ENCODE measurements at regions not wholly inside any gene's neighbourhood (a gene's known extent, or its start where the extent isn't known, plus 50 kb on each side); places are given as distances from the start of the nearest gene placed in this dataset.

DNA sequence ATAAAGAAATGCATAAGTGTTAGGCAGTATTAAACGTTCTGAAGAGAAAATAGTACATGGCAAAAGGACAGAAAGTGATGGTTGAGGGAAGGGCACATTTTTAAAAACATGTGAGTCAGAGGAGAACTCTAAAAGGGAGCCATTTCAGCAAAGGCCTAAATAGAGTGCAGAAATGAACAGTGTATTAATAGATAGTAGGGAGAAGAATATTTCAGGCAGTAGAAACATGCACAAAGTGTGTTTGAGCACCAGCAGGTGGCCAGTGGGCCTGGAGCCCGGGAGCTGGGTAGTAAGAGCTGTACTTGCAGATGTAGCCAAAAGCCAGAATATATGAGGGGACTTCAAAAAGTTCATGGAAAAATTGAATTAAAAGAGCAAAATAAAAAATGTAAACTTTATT lies 288.1 kb upstream of the FIGN start:
- Histone ChIP-seq H3K4me3 (no peak overlapping the region), H3K27me3 (no peaks in the 10 kb centered on the region), H3K4me1 (peaks cover 0 to 7% of the 10 kb centered on the region in 2 donors), H3K36me3 (no peaks in the 10 kb centered on the region), H3K27ac (peak overlapping the region in 1 of 2 donors; percentile 30), H3K9me3 (no peaks in the 10 kb centered on the region)
- TF ChIP-seq, protein P1, sequence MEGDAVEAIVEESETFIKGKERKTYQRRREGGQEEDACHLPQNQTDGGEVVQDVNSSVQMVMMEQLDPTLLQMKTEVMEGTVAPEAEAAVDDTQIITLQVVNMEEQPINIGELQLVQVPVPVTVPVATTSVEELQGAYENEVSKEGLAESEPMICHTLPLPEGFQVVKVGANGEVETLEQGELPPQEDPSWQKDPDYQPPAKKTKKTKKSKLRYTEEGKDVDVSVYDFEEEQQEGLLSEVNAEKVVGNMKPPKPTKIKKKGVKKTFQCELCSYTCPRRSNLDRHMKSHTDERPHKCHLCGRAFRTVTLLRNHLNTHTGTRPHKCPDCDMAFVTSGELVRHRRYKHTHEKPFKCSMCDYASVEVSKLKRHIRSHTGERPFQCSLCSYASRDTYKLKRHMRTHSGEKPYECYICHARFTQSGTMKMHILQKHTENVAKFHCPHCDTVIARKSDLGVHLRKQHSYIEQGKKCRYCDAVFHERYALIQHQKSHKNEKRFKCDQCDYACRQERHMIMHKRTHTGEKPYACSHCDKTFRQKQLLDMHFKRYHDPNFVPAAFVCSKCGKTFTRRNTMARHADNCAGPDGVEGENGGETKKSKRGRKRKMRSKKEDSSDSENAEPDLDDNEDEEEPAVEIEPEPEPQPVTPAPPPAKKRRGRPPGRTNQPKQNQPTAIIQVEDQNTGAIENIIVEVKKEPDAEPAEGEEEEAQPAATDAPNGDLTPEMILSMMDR (IDR thresholded peaks at IDR 0.05): no peak
- DNase-seq (ENCODE audit: low spot score): no peak

DNA sequence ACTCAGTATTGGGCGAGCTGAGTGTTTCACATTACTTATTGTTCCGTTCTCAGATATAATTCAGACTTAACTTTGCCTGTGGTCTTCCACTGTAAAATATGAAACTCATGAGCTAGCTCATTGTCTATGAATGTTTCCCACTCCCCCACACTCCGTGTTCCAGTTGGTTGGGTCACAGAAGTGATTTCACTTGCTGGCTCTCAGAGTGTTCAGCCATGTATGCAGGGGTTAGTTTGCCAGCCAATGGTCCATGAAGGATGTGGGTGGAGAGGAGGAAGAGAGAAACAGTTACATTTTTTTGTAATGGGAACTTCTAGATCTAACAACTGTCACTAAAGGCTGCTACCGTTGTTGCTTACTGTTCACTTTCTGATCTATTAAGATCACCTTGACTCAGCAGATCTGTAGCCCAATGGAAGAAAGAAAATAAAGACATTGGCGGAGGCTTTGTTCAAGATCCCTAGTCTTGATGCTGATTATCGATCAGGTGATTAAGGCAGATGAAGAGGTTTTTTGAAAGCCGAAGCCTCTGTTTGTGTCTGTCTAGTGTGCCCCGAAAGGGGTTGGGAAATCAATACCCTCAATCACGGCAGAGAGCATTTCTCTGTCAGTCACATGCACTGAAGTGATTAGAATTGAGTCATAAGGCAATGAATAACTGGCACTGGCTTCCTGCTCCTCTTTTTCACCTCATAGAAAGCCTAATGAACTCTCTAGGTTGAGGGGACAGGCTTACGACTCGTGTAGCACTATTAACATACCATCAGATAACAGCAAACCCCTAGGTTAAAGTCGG lies 279.7 kb upstream of the FIGN start:
- H3K4me3 ChIP-seq: no peak overlapping the region
- H3K27ac ChIP-seq: peak overlapping the region in 1 of 2 donors; percentile 59

DNA sequence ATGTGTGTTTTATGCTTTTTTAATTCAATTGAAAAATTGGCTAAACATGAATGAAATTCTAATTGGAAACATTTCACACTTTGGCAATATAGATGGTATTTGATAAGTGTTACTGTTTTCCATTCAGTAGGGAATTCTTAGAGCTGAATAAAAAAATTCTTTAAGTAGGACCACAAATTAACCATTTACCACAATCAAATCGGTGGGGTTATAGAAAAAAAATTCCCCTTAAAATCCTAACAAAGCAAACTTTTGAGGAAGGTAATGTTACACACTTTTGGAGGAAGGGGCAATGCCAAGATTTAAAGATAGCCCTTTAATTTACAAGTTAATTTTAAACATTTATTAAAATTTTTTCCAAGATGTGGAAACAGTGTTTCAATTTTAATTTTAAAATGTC lies 279.0 kb upstream of the FIGN start:
- TF ChIP-seq, protein P1 (IDR thresholded peaks at IDR 0.05): no peak
- DNase-seq (ENCODE audit: low spot score): no peak
- H3K4me3 ChIP-seq: no peak overlapping the region
- H3K4me1 ChIP-seq: no peaks in the 10 kb centered on the region
- H3K36me3 ChIP-seq: no peaks in the 10 kb centered on the region
- H3K27me3 ChIP-seq: no peaks in the 10 kb centered on the region
- no peaks in the 10 kb centered on the region for H3K9me3 ChIP-seq
- peak overlapping the region in 1 of 2 donors; percentile 59 for H3K27ac ChIP-seq

More for the DNA sequence above, 279.7 kb upstream of the FIGN start:
- no peaks in the 10 kb centered on the region for H3K4me1 ChIP-seq
- H3K9me3 ChIP-seq: no peaks in the 10 kb centered on the region
- TF ChIP-seq, protein P1 (IDR thresholded peaks at IDR 0.05): no peak
- H3K27me3 ChIP-seq: no peaks in the 10 kb centered on the region
- DNase-seq (ENCODE audit: low spot score): peak; percentile 64
- no peaks in the 10 kb centered on the region for H3K36me3 ChIP-seq

DNA sequence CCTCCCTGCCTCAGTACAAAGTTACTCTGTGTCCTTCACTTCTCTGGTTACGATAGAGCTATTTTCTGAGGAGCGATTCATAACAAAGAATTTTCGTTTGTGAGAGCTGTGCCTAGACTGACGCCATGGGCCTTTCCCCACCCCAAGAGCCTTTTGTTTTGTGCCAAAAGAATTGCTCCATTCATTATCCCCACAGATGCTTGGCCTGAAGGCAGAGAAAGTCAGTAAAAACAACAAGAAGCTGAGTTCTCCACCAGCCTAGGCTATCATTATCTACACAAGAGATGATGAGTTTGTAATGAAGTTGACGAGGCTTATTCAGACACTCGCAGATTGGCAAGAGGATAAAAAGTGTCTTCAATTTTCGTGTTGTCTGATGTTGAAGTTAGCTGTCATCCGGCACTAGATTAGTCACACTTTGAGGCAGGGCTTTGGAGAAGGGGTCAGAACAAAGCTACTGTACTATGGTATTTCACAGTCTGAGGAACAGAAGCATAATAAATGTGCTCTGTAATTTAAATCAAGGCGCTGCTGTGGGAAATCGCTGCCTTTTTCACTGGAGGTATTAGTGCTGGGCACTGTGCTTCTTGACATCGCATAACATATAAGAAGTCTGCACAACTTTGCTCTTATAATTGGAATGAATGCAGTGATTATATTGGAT lies 278.4 kb upstream of the FIGN start:
- DNase-seq (ENCODE audit: low spot score): peak; percentile 64
- no peaks in the 10 kb centered on the region for H3K27me3 ChIP-seq
- no peaks in the 10 kb centered on the region for H3K36me3 ChIP-seq
- TF ChIP-seq, protein P1 (IDR thresholded peaks at IDR 0.05): no peak
- no peaks in the 10 kb centered on the region for H3K9me3 ChIP-seq
- H3K27ac ChIP-seq: peak overlapping the region; percentile 6 to 59
- H3K4me3 ChIP-seq: no peak overlapping the region
- H3K4me1 ChIP-seq: no peaks in the 10 kb centered on the region

DNA sequence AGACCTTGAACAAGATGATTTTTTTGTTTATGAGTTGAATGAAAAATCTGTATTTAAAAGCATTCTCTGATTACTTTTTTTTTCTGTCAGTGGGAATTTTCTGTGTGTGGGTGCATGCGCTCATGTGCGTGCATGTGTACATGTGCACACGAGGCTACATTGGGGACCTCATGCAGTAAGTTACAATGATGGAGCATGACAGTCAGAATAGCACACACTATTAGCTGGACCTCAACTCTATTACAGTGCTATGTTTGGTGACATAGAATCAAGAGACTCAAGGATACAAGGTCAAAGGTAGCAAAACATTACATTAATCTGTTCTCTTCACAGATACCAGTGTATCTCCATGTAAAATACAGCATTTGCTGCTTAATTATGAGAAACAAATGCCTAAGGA lies 276.8 kb upstream of the FIGN start:
- Histone ChIP-seq H3K4me1 (no peaks in the 10 kb centered on the region), H3K4me3 (no peak overlapping the region), H3K27ac (no peak overlapping the region), H3K9me3 (no peaks in the 10 kb centered on the region), H3K27me3 (no peaks in the 10 kb centered on the region), H3K36me3 (no peaks in the 10 kb centered on the region)
- TF ChIP-seq, protein P1 (IDR thresholded peaks at IDR 0.05): no peak
- no peak for DNase-seq (ENCODE audit: low spot score)
